Epithelial cell of esophagus (primary cell): ENCODE measurements at regions not wholly inside any gene's neighbourhood (a gene's known extent, or its start where the extent isn't known, plus 50 kb on each side); places are given as distances from the start of the nearest gene placed in this dataset.

Experiments
- DNase-seq: peaks from one replicate; pipeline ENCODE4 v3.0.0; 2010; ENCODE audit warnings: low read depth
- H3K4me3 ChIP-seq: 2 replicates; pipeline ENCODE4 v1.5.1; 2011; ENCODE audit warnings: mild to moderate bottlenecking, low read length, control low read depth
- TF ChIP-seq, protein P1 (sequence below): IDR thresholded peaks from 2 replicates; pipeline ENCODE4 v1.5.1; 2011; ENCODE audit warnings: low read depth, mild to moderate bottlenecking, low read length, control low read depth, inconsistent platforms; ENCODE audit not compliant: insufficient read depth; ENCODE audit errors: missing control alignments

GRCh38 chr21:35831230-35831629 lies 229.1 kb downstream of the SETD4 start:
- no peak for DNase-seq
- TF ChIP-seq, protein P1, sequence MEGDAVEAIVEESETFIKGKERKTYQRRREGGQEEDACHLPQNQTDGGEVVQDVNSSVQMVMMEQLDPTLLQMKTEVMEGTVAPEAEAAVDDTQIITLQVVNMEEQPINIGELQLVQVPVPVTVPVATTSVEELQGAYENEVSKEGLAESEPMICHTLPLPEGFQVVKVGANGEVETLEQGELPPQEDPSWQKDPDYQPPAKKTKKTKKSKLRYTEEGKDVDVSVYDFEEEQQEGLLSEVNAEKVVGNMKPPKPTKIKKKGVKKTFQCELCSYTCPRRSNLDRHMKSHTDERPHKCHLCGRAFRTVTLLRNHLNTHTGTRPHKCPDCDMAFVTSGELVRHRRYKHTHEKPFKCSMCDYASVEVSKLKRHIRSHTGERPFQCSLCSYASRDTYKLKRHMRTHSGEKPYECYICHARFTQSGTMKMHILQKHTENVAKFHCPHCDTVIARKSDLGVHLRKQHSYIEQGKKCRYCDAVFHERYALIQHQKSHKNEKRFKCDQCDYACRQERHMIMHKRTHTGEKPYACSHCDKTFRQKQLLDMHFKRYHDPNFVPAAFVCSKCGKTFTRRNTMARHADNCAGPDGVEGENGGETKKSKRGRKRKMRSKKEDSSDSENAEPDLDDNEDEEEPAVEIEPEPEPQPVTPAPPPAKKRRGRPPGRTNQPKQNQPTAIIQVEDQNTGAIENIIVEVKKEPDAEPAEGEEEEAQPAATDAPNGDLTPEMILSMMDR = no peak
- H3K4me3 ChIP-seq = no peak overlapping the region

- DNase-seq = no peak
- no peak overlapping the region for H3K4me3 ChIP-seq
- TF ChIP-seq, protein P1 = no peak
Measured at GRCh38 chr21:35829067-35829466, 231.3 kb downstream of the SETD4 start.

DNA sequence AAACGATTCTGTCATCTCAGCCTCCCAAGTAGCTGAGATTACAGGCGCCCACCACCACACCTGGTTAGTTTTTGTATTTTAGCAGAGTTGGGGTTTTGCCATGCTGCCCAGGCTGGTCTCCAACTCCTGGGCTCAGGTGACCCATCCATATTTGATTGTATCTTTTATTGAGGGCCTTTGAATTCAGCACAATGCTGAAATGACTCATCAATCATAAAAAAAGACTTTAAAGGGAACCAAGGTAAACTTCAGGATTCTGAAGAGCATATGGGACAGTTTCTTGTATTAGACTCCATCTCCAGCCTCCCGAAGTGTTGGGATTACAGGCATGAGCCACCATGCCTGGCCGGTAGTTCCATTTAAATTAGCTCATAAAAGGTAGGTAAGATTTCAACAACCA lies 232.2 kb downstream of the SETD4 start:
- no peak for DNase-seq
- H3K4me3 ChIP-seq = no peak overlapping the region
- TF ChIP-seq, protein P1 = no peak

DNA sequence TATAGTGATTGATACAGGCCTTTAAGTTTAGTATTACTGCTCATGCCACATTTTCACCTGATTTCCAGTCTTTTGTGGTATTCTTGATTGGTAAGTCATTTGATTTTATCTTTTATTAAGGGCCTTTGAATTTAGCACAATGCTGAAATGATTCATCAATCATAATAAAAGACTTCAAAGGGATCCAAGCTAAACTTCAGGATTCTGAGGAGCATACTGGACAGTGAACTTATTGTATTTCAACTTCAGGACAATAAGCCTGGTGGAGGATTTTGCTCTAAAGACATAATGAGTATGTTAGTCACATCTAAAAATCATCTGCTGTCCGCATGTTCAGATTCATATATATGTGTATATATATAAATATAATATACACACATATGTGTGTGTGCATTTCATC lies 233.3 kb downstream of the SETD4 start:
- H3K4me3 ChIP-seq = no peak overlapping the region
- TF ChIP-seq, protein P1 = no peak
- no peak for DNase-seq

DNA sequence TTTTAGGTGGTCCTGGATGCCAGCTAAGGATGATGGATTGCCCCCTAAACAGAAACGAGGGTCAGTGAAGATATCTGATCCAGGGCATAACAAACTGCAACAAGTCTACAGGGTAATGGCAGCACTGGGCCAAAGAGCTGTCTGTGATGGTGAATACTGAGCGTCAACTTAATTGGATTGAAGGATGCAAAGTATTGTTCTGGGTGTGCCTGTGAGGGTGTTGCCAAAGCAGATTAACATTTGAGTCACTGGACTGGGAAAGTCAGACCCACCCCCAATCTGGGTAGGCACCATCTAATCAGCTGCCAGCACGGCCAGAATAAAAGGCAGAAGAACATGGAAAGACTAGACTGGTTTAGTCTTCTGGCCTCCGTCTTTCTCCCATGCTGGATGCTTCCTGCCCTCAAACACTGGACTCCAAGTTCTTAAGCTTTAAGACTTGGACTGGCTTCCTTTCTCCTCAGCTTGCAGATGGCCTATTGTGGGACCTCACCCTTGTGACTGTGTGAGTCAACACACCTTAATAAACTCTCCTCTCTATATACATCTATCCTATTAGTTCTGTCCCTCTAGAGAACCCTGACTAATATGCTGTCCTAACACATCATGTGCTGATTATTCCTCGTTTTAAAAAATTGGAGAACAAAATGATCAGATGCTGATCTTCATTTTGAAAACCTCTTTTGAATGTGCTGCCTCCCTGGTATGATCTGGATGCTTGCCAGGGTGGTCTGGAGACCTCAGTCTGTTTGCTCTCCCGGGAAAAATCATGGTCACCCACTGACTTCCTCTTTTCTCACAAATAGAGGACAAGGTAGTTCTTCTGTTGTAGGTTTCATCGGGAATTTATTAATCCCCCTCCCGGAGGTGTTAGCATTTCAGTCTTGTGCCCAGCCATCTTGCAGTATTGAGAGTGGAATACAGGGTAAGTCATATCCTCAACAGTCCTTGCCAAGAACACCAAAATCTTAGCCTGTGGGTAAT lies 234.7 kb downstream of the SETD4 start:
- no peak overlapping the region for H3K4me3 ChIP-seq
- TF ChIP-seq, protein P1 = no peak
- peak; percentile 23 for DNase-seq

- no peak overlapping the region for H3K4me3 ChIP-seq
- TF ChIP-seq, protein P1 = no peak
- no peak for DNase-seq
Measured at GRCh38 chr21:35824136-35824535, 236.2 kb downstream of the SETD4 start.
